ENCODE measurements at regions not wholly inside any gene's neighbourhood (a gene's known extent, or its start where the extent isn't known, plus 50 kb on each side); places are given as distances from the start of the nearest gene placed in this dataset.

GRCh38 chr9:108684288-108685025, 171.3 kb downstream of the ACTL7B start:
- TF ChIP-seq ZNF302 (tag by site-specific recombination; IDR thresholded peaks at IDR 0.05; ENCODE audit: low read depth) (no peak), ZBTB21 (tag by site-specific recombination; IDR thresholded peaks at IDR 0.05) (no peak), ZNF274 (IDR thresholded peaks at IDR 0.05; ENCODE audit: low read length) (no peak), ZNF274 (tag by site-specific recombination; IDR thresholded peaks at IDR 0.05; ENCODE audit: borderline replicate concordance) (no peak), ZBTB49 (tag by site-specific recombination; IDR thresholded peaks at IDR 0.05; ENCODE audit: low read depth) (no peak), CTCF (tag by site-specific recombination; IDR thresholded peaks at IDR 0.05) (no peak), KLF1 (tag by site-specific recombination; IDR thresholded peaks at IDR 0.05) (no peak), ZNF311 (tag by site-specific recombination; IDR thresholded peaks at IDR 0.05; ENCODE audit: borderline replicate concordance) (no peak)
